ENCODE measurements at regions not wholly inside any gene's neighbourhood (a gene's known extent, or its start where the extent isn't known, plus 50 kb on each side); places are given as distances from the start of the nearest gene placed in this dataset.

- Histone ChIP-seq H3K79me2 (no peaks in the 10 kb centered on the region), H3K27ac (no peak overlapping the region), H3K4me1 (ENCODE audit: insufficient read depth) (no peaks in the 10 kb centered on the region), H3K27me3 (no peaks in the 10 kb centered on the region), H3K9me2 (replicated peaks; ENCODE audit: insufficient read depth) (no peaks in the 10 kb centered on the region), H3K4me3 (no peak overlapping the region), H3K36me3 (replicated peaks; ENCODE audit: insufficient read depth, low read depth) (no peaks in the 10 kb centered on the region), H4K20me1 (ENCODE audit: insufficient read depth, poor library complexity, severe bottlenecking) (no peaks in the 10 kb centered on the region), H2AFZ (no peak overlapping the region), H3K9me3 (ENCODE audit: low read depth) (no peaks in the 10 kb centered on the region), H3K4me2 (no peak overlapping the region)
- DNase-seq (ENCODE audit: low spot score) = no peak
- TF ChIP-seq EZH2 (IDR thresholded peaks at IDR 0.05; ENCODE audit: borderline replicate concordance) (no peak), EZH2phosphoT487 (IDR thresholded peaks at IDR 0.05; ENCODE audit: low read depth, severe bottlenecking, unreplicated experiment) (no peak), CTCF (IDR thresholded peaks at IDR 0.05; ENCODE audit: poor library complexity) (no peak)
These were observed 336.1 kb upstream of the PABPC4L start for GRCh38 chr4:134537701-134538100.

- no peak overlapping the region for H3K4me2 ChIP-seq
- H3K79me2 ChIP-seq = no peaks in the 10 kb centered on the region
- no peaks in the 10 kb centered on the region for H3K4me1 ChIP-seq (ENCODE audit: insufficient read depth)
- no peaks in the 10 kb centered on the region for H3K27me3 ChIP-seq
- no peak overlapping the region for H3K4me3 ChIP-seq
- TF ChIP-seq EZH2phosphoT487 (IDR thresholded peaks at IDR 0.05; ENCODE audit: low read depth, severe bottlenecking, unreplicated experiment) (no peak), EZH2 (IDR thresholded peaks at IDR 0.05; ENCODE audit: borderline replicate concordance) (no peak), CTCF (IDR thresholded peaks at IDR 0.05; ENCODE audit: poor library complexity) (no peak)
- H3K9me2 ChIP-seq (replicated peaks; ENCODE audit: insufficient read depth) = no peaks in the 10 kb centered on the region
- H3K9me3 ChIP-seq (ENCODE audit: low read depth) = no peaks in the 10 kb centered on the region
- no peak overlapping the region for H2AFZ ChIP-seq
- no peak for DNase-seq (ENCODE audit: low spot score)
- no peak overlapping the region for H3K27ac ChIP-seq
- 71% methylated on average over 3 of the region's 3 CpGs for WGBS (ENCODE audit: low lambda C conversion rate, missing lambda C conversion rate)
- H4K20me1 ChIP-seq (ENCODE audit: insufficient read depth, poor library complexity, severe bottlenecking) = no peaks in the 10 kb centered on the region
- no peaks in the 10 kb centered on the region for H3K36me3 ChIP-seq (replicated peaks; ENCODE audit: insufficient read depth, low read depth)
These were observed 331.5 kb upstream of the PABPC4L start for GRCh38 chr4:134533068-134533467.

- no peaks in the 10 kb centered on the region for H3K9me2 ChIP-seq (replicated peaks; ENCODE audit: insufficient read depth)
- no peaks in the 10 kb centered on the region for H4K20me1 ChIP-seq (ENCODE audit: insufficient read depth, poor library complexity, severe bottlenecking)
- H3K4me2 ChIP-seq = no peak overlapping the region
- no peaks in the 10 kb centered on the region for H3K4me1 ChIP-seq (ENCODE audit: insufficient read depth)
- no peaks in the 10 kb centered on the region for H3K27me3 ChIP-seq
- H3K4me3 ChIP-seq = no peak overlapping the region
- no peak for DNase-seq (ENCODE audit: low spot score)
- H3K9me3 ChIP-seq (ENCODE audit: low read depth) = no peaks in the 10 kb centered on the region
- H3K36me3 ChIP-seq (replicated peaks; ENCODE audit: insufficient read depth, low read depth) = no peaks in the 10 kb centered on the region
- no peak overlapping the region for H2AFZ ChIP-seq
- no peak overlapping the region for H3K27ac ChIP-seq
- no peaks in the 10 kb centered on the region for H3K79me2 ChIP-seq
- TF ChIP-seq EZH2phosphoT487 (IDR thresholded peaks at IDR 0.05; ENCODE audit: low read depth, severe bottlenecking, unreplicated experiment) (no peak), EZH2 (IDR thresholded peaks at IDR 0.05; ENCODE audit: borderline replicate concordance) (no peak), CTCF (IDR thresholded peaks at IDR 0.05; ENCODE audit: poor library complexity) (no peak)
- 84% methylated on average over 1 of the region's 1 CpG for WGBS (ENCODE audit: low lambda C conversion rate, missing lambda C conversion rate)
These were observed 329.4 kb upstream of the PABPC4L start for GRCh38 chr4:134531013-134531412.

- H3K27me3 ChIP-seq = no peaks in the 10 kb centered on the region
- no peak for DNase-seq (ENCODE audit: low spot score)
- 85% methylated on average over 1 of the region's 1 CpG for WGBS (ENCODE audit: low lambda C conversion rate, missing lambda C conversion rate)
- TF ChIP-seq EZH2phosphoT487 (IDR thresholded peaks at IDR 0.05; ENCODE audit: low read depth, severe bottlenecking, unreplicated experiment) (no peak), EZH2 (IDR thresholded peaks at IDR 0.05; ENCODE audit: borderline replicate concordance) (no peak), CTCF (IDR thresholded peaks at IDR 0.05; ENCODE audit: poor library complexity) (no peak)
- H3K27ac ChIP-seq = no peak overlapping the region
- H3K4me2 ChIP-seq = no peak overlapping the region
- no peaks in the 10 kb centered on the region for H3K4me1 ChIP-seq (ENCODE audit: insufficient read depth)
- no peaks in the 10 kb centered on the region for H3K9me2 ChIP-seq (replicated peaks; ENCODE audit: insufficient read depth)
- H3K4me3 ChIP-seq = no peak overlapping the region
- H2AFZ ChIP-seq = no peak overlapping the region
- H3K9me3 ChIP-seq (ENCODE audit: low read depth) = no peaks in the 10 kb centered on the region
- H4K20me1 ChIP-seq (ENCODE audit: insufficient read depth, poor library complexity, severe bottlenecking) = no peaks in the 10 kb centered on the region
- no peaks in the 10 kb centered on the region for H3K36me3 ChIP-seq (replicated peaks; ENCODE audit: insufficient read depth, low read depth)
- H3K79me2 ChIP-seq = no peaks in the 10 kb centered on the region
These were observed 328.0 kb upstream of the PABPC4L start for GRCh38 chr4:134529629-134530028.
